GM19238 (cell line): ENCODE measurements at regions not wholly inside any gene's neighbourhood (a gene's known extent, or its start where the extent isn't known, plus 50 kb on each side); places are given as distances from the start of the nearest gene placed in this dataset.

Source experiments
- DNase-seq: peaks from one replicate; pipeline ENCODE4 v3.0.0; 2011; ENCODE audit warnings: low spot score; ENCODE audit not compliant: insufficient read length

GRCh38 chr12:124458992-124459851 lies 108.2 kb downstream of the NCOR2 start:
- no peak for DNase-seq

DNA sequence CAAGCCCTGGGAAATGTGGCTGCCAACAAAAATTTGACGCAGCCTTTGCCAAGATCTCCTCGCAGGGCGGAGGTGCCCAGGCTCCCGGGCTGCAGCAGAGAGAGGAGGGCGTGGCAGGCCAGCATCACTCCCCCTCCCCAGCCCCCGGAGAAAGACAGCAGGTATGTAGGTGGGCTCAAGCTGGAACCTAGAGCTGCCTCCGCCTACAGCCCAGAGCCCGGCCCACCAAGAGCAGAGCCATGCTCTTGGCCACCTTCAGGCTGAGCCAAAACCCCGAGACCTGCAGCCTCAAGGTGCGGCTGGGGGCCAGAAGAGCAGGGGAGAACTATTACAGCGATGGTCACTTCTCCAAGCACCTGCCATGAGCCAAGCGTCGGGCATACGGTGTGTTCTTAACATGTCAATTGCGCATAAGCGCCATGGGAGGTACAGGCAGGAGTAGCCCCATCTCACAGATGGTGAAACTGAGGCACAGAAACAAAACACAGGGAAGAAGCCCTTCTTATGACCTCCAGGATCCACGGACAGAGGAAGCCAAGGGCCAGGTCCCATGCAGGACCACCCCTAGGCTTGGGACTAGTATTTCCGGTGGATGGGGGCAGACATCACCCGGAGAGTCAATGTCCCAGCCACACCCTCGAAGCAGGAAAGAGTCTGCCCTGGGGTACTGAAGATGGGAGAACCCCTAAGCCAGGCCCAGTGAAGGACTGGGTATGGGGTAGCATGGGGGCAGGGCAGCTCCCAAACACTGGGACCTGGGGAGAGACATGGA lies 109.0 kb downstream of the NCOR2 start:
- no peak for DNase-seq

DNA sequence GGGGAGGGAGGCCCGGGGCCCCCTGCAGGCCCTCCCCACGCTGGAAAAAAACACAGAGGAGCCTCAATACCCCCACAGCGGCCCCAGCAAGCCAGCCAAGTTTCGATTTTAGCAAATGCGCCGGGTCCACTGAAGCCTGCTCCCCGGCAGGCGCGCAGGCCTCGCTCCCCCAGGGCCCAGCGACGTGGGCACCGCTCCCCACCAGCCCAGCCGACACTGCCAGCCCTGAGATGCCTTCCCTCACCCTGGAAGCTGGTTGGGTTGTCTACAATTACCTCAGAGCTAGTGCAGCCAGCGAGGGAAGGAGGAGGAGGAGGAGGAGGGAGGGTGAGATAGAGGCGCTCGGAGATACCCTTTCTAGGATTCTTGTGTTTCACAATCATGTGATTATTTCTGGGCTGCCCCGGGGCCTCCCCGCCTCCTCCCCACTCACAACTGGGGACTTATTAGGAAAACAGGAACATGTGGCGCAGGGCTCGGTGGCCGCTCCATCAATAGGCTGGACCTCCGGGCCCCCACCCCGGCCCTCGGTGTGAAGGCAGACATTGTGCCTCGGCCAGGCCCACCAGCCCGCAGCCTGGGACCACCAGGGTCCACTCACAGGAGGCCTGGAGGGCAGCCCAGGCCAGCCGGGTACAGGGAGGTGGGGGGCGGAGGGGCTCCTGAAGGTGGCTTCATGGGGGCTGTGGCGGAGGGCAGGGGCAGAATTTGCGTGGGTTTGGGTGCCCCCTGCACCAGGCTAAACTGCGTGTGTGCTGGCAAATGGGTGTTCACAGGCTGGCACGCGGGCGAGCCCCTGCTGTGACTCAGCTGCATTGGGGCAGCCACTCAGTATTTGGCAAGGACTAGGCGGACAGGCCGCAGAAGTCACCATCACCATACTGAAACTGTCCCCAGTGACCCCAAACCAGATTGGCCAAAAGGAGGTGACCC lies 109.9 kb downstream of the NCOR2 start:
- peak; percentile 65 for DNase-seq

GRCh38 chr12:124456652-124457152 lies 110.7 kb downstream of the NCOR2 start:
- peak; percentile 74 for DNase-seq

DNA sequence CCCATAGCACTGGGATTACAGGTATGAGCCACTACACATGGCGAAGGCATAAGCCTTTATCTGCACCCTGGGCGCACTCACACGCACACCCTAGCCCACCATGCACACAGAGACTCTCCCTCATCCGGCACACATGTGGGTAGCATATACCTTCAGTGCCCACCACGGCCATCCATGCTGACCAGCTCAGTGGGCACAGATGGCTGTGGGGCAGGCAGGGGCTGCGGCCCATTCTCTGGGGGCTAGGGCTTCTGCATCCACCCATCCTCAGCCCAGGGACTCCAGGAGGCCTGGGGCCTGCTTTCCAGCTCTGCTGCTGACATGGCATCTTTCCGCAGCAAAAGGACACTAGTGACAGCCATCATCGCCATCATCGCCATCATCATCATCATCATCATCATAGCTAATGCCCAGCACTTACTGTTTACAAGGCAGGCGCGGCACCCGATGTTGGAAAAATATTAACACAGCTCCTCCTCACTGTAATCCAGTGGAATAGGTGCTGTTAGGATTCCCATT lies 111.2 kb downstream of the NCOR2 start:
- no peak for DNase-seq

- DNase-seq, result no peak
Observed at GRCh38 chr12:124455336-124455735, 112.1 kb downstream of the NCOR2 start.

DNA sequence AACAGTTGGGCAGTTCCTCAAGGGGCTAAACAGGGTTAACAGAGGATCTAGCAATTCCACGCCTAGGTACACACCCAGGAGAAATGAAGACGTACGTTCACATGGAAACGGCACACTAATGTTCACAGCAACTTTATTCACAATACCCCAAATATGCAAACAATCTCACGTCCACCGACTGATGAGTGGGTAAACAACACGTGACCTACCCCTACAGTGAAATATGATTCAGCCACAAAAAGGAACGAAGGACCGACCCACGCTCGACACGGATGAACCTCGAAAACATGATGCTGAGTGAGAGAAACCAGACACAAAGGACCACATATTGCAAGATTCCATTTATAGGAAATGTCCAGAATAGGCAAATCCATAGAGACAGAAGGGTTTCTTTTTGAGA lies 112.7 kb downstream of the NCOR2 start:
- DNase-seq, result no peak

DNA sequence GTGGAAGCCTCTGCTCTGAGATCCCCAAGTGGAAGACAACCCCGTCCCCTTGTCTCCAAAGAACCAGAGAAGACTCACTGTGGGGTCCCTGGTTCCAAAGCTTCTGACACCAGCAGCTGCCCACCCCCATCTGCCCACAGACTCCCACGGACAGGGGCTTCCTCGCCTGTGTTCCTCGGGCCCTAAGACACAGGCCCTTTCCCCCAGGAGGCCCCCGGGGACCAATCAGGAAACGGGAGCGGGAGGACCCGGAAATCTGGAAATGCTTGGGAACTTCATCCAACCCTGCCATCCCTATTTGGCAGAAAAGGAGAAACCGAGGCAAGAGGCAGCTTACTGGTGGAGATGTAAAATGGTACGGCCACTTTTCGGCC lies 113.1 kb downstream of the NCOR2 start:
- DNase-seq, result no peak

- peak; percentile 95 for DNase-seq
Observed at GRCh38 chr12:124453419-124454351, 113.7 kb downstream of the NCOR2 start.

- DNase-seq, result no peak
Observed at GRCh38 chr12:124452576-124453331, 114.7 kb downstream of the NCOR2 start.

GRCh38 chr12:124451637-124452243 lies 115.7 kb downstream of the NCOR2 start:
- DNase-seq, result no peak

DNA sequence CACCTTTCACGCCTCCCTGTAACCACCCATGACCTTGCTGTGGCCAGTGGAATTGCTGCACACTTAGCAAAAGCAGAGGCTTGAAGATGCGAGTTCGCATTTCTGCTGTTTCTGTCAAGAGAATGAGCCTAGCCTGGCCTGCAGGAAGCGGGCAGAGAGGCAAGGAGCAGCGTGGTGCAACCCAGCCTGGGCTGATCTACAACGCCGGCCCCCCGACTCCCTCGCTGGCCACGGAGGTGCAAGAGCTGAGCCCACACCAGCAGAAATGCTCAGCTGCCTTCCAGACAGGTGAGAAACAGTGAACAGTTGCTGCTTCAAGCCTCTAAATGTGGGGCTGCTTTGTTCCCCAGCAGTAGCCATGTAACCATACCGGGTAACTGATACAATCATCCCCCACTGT lies 116.4 kb downstream of the NCOR2 start:
- no peak for DNase-seq

DNA sequence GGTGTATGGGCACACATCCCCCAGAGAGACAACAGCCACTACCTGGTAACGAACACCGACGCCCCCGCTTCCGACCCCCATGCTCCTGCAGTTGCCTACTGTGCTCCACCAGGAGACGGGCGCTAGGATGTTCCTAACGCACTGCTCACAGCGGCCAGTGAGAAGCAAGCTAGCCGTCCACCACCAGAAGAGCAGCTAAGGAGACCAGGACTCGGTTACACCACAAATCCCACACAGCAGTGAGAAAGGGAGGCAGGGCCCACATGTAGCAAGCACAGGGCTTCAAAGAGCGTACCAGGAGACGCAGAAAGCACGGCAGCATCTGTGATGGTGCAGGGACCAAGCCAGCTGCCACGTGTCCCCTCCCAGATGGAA lies 117.0 kb downstream of the NCOR2 start:
- DNase-seq, result no peak

GRCh38 chr12:124449623-124450375 lies 117.6 kb downstream of the NCOR2 start:
- DNase-seq, result no peak

GRCh38 chr12:124448955-124449622 lies 118.3 kb downstream of the NCOR2 start:
- no peak for DNase-seq

DNA sequence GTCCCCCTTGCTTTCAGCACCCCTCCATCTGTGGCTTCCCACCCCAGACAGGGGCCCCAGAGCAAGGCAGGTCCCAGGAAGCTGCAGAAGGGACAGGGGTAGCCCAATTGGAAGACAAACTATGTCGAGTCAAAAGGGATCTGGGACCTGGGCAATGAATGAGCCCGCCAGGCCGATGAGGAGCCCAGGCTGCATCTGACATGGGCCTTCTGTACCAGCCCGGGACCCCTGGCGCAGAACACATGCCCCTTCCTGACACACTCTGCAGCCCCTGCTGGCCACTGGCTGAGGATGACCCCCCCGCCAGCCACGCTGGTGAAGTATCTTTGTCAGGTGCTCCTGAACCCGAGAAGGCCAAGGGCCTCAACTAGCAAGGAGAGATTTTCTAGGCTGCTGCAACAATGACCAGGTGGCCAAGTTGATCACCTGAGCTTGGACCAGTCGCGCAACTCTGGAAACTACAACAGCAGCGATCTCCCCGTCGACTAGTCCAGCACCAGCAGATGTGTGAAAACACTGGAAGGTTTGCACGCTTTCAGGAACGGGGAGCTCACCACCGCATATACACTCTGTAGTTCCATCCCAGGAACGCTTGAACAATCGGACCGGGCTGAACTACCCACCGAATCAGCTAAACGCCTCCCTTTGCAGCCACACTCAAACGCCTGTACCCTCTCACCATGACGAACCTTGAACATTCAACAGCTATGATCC lies 119.0 kb downstream of the NCOR2 start:
- DNase-seq, result no peak

GRCh38 chr12:124446364-124446763 lies 121.0 kb downstream of the NCOR2 start:
- DNase-seq, result no peak
